ENCODE measurements at regions not wholly inside any gene's neighbourhood (a gene's known extent, or its start where the extent isn't known, plus 50 kb on each side); places are given as distances from the start of the nearest gene placed in this dataset.
A peak's percentile ranks its signal among the peaks of the same experiment; 100 is the strongest.

DNA sequence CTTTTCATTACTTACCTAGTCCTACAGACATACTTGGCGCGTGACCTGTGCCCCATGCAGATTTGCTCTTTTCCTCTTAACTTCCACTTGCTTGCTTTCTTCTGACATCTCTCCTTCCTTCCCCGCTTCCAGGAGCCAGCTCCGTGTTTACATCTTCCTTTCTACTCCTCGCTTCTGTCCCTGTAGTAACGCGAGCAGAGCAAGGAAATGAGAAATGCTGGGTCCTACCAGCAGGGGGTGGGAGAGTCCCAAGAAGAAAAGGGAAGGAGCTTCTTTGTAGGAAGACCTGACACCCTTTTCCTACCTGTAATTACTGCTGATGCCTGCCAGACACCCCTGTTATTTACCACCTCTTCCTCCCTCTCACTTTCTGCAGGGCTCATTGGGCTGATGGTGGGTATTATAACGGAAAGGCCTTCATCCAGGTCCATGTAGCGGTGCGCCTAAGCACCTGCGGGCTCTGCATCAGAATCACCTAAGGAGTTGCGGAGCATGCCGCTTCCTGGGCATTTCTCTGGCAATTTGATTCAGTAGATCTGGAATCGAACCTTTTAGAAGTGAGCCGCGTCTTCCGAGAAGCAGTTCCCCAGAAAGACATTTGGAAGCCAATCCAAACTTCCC, 1260.8 kb upstream of the WWC1 start:
- TF ChIP-seq CTCF (conservative IDR thresholded peaks at IDR 0.05; ENCODE audit: low read length) = 0 out of 2 replicates have a peak, but pooled peaks have one; percentile 20
- TF ChIP-seq EZH2phosphoT487 (IDR thresholded peaks at IDR 0.05; ENCODE audit: borderline replicate concordance, low read depth, low read length) = no peak
